ENCODE measurements at regions not wholly inside any gene's neighbourhood (a gene's known extent, or its start where the extent isn't known, plus 50 kb on each side); places are given as distances from the start of the nearest gene placed in this dataset.

DNA sequence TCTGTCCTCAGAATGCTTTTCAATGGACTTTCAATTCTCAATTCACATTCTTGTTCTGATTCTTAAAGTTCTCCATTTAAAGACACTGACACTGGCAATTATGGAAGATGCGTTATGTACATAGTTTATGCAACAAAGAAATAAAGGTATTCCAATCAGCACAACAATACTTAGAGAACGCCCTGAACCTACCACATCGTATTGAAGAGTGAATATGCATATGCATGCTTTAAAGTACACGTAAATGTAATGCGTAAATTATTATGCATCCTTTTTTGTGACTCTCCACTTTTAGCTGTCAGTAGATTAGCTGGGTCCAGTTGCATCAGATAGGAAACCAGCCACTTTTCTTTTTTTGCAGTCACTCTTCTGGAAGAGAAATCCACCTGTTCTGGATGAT lies 83.5 kb downstream of the RBM43 start:
- no peak overlapping the region for H2AFZ ChIP-seq (ENCODE audit: low read depth, low read length, poor library complexity, severe bottlenecking)
- no peak for ATAC-seq
- H3K27ac ChIP-seq (ENCODE audit: low read depth, low read length) = no peak overlapping the region
- no peaks in the 10 kb centered on the region for H4K20me1 ChIP-seq (ENCODE audit: insufficient read depth)
- RAD21 ChIA-PET (ENCODE audit: low non-redundant PET in 1 of 2, low total read pairs in 2 of 2, uncharacterized antibody in 2 of 2, unreplicated experiment in 2 of 2) = no interaction called here
- H3K9me3 ChIP-seq (ENCODE audit: control insufficient read depth in 1 of 2, insufficient read depth in 1 of 2, low read depth in 1 of 2, low read length in 2 of 2) = no peaks in the 10 kb centered on the region
- TF ChIP-seq EGR1 (IDR thresholded peaks at IDR 0.05; ENCODE audit: low read depth) (no peak), RAD21 (IDR thresholded peaks at IDR 0.05; ENCODE audit: low read depth) (no peak), JUND (IDR thresholded peaks at IDR 0.05) (no peak), SRF (IDR thresholded peaks at IDR 0.05; ENCODE audit: low read depth) (no peak), EZH2phosphoT487 (IDR thresholded peaks at IDR 0.05; ENCODE audit: borderline replicate concordance) (no peak), ZFX (IDR thresholded peaks at IDR 0.05) (no peak), SIN3A (IDR thresholded peaks at IDR 0.05; ENCODE audit: low read depth) (no peak), ELF1 (IDR thresholded peaks at IDR 0.05; ENCODE audit: borderline replicate concordance, low read depth) (no peak)
- TF ChIP-seq, protein P1, sequence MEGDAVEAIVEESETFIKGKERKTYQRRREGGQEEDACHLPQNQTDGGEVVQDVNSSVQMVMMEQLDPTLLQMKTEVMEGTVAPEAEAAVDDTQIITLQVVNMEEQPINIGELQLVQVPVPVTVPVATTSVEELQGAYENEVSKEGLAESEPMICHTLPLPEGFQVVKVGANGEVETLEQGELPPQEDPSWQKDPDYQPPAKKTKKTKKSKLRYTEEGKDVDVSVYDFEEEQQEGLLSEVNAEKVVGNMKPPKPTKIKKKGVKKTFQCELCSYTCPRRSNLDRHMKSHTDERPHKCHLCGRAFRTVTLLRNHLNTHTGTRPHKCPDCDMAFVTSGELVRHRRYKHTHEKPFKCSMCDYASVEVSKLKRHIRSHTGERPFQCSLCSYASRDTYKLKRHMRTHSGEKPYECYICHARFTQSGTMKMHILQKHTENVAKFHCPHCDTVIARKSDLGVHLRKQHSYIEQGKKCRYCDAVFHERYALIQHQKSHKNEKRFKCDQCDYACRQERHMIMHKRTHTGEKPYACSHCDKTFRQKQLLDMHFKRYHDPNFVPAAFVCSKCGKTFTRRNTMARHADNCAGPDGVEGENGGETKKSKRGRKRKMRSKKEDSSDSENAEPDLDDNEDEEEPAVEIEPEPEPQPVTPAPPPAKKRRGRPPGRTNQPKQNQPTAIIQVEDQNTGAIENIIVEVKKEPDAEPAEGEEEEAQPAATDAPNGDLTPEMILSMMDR (IDR thresholded peaks at IDR 0.05 in 2 of 3, conservative IDR thresholded peaks at IDR 0.05 in 1 of 3; ENCODE audit: borderline replicate concordance in 1 of 3, insufficient read depth in 1 of 3, low read depth in 2 of 3, low read length in 2 of 3) = no peak
- TF ChIP-seq, protein P2, sequence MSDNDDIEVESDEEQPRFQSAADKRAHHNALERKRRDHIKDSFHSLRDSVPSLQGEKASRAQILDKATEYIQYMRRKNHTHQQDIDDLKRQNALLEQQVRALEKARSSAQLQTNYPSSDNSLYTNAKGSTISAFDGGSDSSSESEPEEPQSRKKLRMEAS (IDR thresholded peaks at IDR 0.05) = no peak
- no peaks in the 10 kb centered on the region for H3K36me3 ChIP-seq (ENCODE audit: control insufficient read depth in 1 of 2, insufficient read depth in 2 of 2, low read length in 2 of 2)
- no peaks in the 10 kb centered on the region for H3K27me3 ChIP-seq (ENCODE audit: insufficient read depth, low read length)
- H3K4me3 ChIP-seq (replicated peaks in 1 of 2; ENCODE audit: low read depth in 1 of 2, low read length in 2 of 2) = no peak overlapping the region
- H3K9ac ChIP-seq (ENCODE audit: low read length) = no peak overlapping the region
- CTCF ChIA-PET = no interaction called here
- BruUV-seq (replicated peaks) = no TSS peak
- no peak for DNase-seq (ENCODE audit: low read depth, low spot score)
- intact Hi-C loops (cut with micrococcal nuclease) = no loop called here
- H3K4me2 ChIP-seq (ENCODE audit: low read length) = no peak overlapping the region
- no peaks in the 10 kb centered on the region for H3K79me2 ChIP-seq (ENCODE audit: insufficient read depth, low read length)
- POLR2A ChIA-PET = no interaction called here
- H3K4me1 ChIP-seq (ENCODE audit: control insufficient read depth in 1 of 2, insufficient read depth in 2 of 2, low read length in 2 of 2) = no peaks in the 10 kb centered on the region
- H3K9me2 ChIP-seq (ENCODE audit: insufficient read depth) = no peaks in the 10 kb centered on the region

DNA sequence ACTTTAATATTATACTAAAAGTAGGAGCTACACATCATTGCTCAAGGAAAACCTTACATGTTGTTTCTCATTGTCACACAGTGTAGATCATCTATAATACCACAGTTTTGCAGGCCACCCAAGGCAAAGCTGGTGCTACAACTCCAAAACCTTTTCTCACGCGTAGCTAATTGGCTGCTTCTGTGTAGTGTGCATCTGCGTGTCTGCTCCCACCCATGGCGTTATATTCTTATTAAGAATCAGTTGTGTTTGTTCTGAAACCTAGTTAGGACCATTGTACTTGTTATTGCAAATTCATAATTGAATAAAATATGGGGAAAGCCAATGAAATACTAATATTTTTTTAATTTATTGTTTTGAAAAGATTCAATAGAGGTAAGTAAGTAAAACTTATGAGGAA lies 83.9 kb downstream of the RBM43 start:
- Histone ChIP-seq H3K9me2 (ENCODE audit: insufficient read depth) (no peaks in the 10 kb centered on the region), H3K9me3 (ENCODE audit: control insufficient read depth in 1 of 2, insufficient read depth in 1 of 2, low read depth in 1 of 2, low read length in 2 of 2) (no peaks in the 10 kb centered on the region), H3K79me2 (ENCODE audit: insufficient read depth, low read length) (no peaks in the 10 kb centered on the region), H2AFZ (ENCODE audit: low read depth, low read length, poor library complexity, severe bottlenecking) (no peak overlapping the region), H3K27me3 (ENCODE audit: insufficient read depth, low read length) (no peaks in the 10 kb centered on the region), H3K4me2 (ENCODE audit: low read length) (no peak overlapping the region), H3K27ac (ENCODE audit: low read depth, low read length) (no peak overlapping the region), H3K4me3 (replicated peaks in 1 of 2; ENCODE audit: low read depth in 1 of 2, low read length in 2 of 2) (no peak overlapping the region), H4K20me1 (ENCODE audit: insufficient read depth) (no peaks in the 10 kb centered on the region), H3K4me1 (ENCODE audit: control insufficient read depth in 1 of 2, insufficient read depth in 2 of 2, low read length in 2 of 2) (no peaks in the 10 kb centered on the region), H3K9ac (ENCODE audit: low read length) (no peak overlapping the region), H3K36me3 (ENCODE audit: control insufficient read depth in 1 of 2, insufficient read depth in 2 of 2, low read length in 2 of 2) (no peaks in the 10 kb centered on the region)
- ChIA-PET POLR2A (no interaction called here), CTCF (interaction anchor here (1.1 kb wide), 1 partner anchor 24 kb away, joined by 3 read pairs; no protein-coding TSS in a partner anchor), RAD21 (ENCODE audit: low non-redundant PET in 1 of 2, low total read pairs in 2 of 2, uncharacterized antibody in 2 of 2, unreplicated experiment in 2 of 2) (no interaction called here)
- TF ChIP-seq, protein P3, sequence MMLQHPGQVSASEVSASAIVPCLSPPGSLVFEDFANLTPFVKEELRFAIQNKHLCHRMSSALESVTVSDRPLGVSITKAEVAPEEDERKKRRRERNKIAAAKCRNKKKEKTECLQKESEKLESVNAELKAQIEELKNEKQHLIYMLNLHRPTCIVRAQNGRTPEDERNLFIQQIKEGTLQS (IDR thresholded peaks at IDR 0.05) = no peak
- ATAC-seq (no peak), DNase-seq (ENCODE audit: low read depth, low spot score) (no peak)
- no TSS peak for BruUV-seq (replicated peaks)
- intact Hi-C loops (cut with micrococcal nuclease) = no loop called here
